Panc1 (cell line): ENCODE measurements at regions not wholly inside any gene's neighbourhood (a gene's known extent, or its start where the extent isn't known, plus 50 kb on each side); places are given as distances from the start of the nearest gene placed in this dataset.

Experiments used
- ATAC-seq: fragments of 200-7000 bp; cut with Tn5 transposase; 2 replicates; pipeline ENCODE4 v1.9.1; 2020; ENCODE audit warnings: mild to moderate bottlenecking, moderate library complexity
- BruUV-seq: library from RNA; stranded (reverse); fragments of 400-500 nt; replicated peaks from 2 replicates; lab custom pipeline; 2021; lab: Mats Ljungman, UMichigan
- CTCF ChIA-PET: fragments of 300-600 bp; sonication (Branson Sonifier 250); formaldehyde crosslinking; loops from one replicate; lab custom pipeline; 2022; ENCODE audit warnings: antibody characterized with exemption; lab: Charles Lee
- POLR2A ChIA-PET: fragments of 300-600 bp; sonication (Branson Sonifier 250); formaldehyde crosslinking; loops from one replicate; lab custom pipeline; 2022; ENCODE audit warnings: antibody characterized with exemption; lab: Charles Lee
- DNase-seq: peaks from one replicate; pipeline ENCODE4 v3.0.0-alpha.2; 2010; ENCODE audit warnings: low read depth, low spot score
- H3K27ac ChIP-seq: 2 replicates; pipeline ENCODE4 v1.5.1; 2011; ENCODE audit warnings: mild to moderate bottlenecking, low read length, inconsistent platforms
- H3K27me3 ChIP-seq: fragments of 200-500 bp; sonication (Bioruptor generic); 2 replicates; pipeline ENCODE4 v1.6.0; 2014; ENCODE audit warnings: low read length, inconsistent platforms; ENCODE audit not compliant: control insufficient read depth, insufficient read depth
- H3K36me3 ChIP-seq: fragments of 200-500 bp; sonication (Bioruptor generic); 2 replicates; pipeline ENCODE4 v1.5.1; 2014; ENCODE audit warnings: inconsistent platforms, mild to moderate bottlenecking, low read length, moderate library complexity; ENCODE audit not compliant: control insufficient read depth, insufficient read depth
- H3K4me1 ChIP-seq: 2 replicates; pipeline ENCODE4 v1.5.1; 2011; ENCODE audit warnings: inconsistent platforms, mild to moderate bottlenecking, low read length, moderate library complexity; ENCODE audit not compliant: control insufficient read depth, insufficient read depth
- H3K4me3 ChIP-seq, 2 experiments: 2 replicates each; pipeline ENCODE4 v1.5.1; 2011 to 2012; ENCODE audit warnings: low read depth in 2 of 2, low read length in 2 of 2, mild to moderate bottlenecking in 2 of 2, inconsistent platforms in 1 of 2, moderate library complexity in 1 of 2
- H3K9me3 ChIP-seq: fragments of 200-500 bp; sonication (Bioruptor generic); 2 replicates; pipeline ENCODE4 v1.5.1; 2014; ENCODE audit warnings: low read depth, mild to moderate bottlenecking, inconsistent platforms, low read length, moderate library complexity; ENCODE audit not compliant: control insufficient read depth, insufficient read depth
- CTCF ChIP-seq: fragments of 450-650 bp; IDR thresholded peaks from 2 replicates; pipeline ENCODE4 v1.5.1; 2017; ENCODE audit warnings: mild to moderate bottlenecking
- POLR2AphosphoS5 ChIP-seq: IDR thresholded peaks from 2 replicates; pipeline ENCODE4 v1.6.1; 2012; ENCODE audit warnings: mild to moderate bottlenecking, low read depth, low read length, moderate library complexity
- REST ChIP-seq, 2 experiments: IDR thresholded peaks; 2 replicates each; pipeline ENCODE4 v1.6.1; 2011 to 2012; ENCODE audit warnings: low read depth in 2 of 2, control low read depth in 1 of 2, low read length in 1 of 2, mild to moderate bottlenecking in 1 of 2, moderate library complexity in 1 of 2; ENCODE audit not compliant: insufficient read depth in 1 of 2
- SIN3A ChIP-seq: IDR thresholded peaks from 2 replicates; pipeline ENCODE4 v1.6.1; 2012; ENCODE audit warnings: low read depth, mild to moderate bottlenecking, low read length, moderate library complexity, borderline replicate concordance; ENCODE audit not compliant: insufficient read depth
- TCF7L2 ChIP-seq: IDR thresholded peaks from 2 replicates; pipeline ENCODE4 v1.6.1; 2011; ENCODE audit warnings: mild to moderate bottlenecking, low read depth, low read length, inconsistent platforms
- in situ Hi-C: cut with HindIII; loops from 2 replicates; pipeline ENCODE4 v1.10.0; 2016; ENCODE audit warnings: low sequenced_read_pairs, low pct_unique_long_range_greater_than_20kb
- intact Hi-C: fragments of 100-400 bp; cut with micrococcal nuclease; formaldehyde crosslinking; loops from one replicate; pipeline ENCODE4 v1.10.0; 2022; ENCODE audit not compliant: unreplicated experiment

- H3K27ac ChIP-seq, result no peak overlapping the region
- CTCF ChIA-PET, result no interaction called here
- TF ChIP-seq TCF7L2 (no peak), CTCF (no peak), POLR2AphosphoS5 (no peak), SIN3A (no peak), REST (IDR thresholded peaks at IDR 0.05; ENCODE audit: insufficient read depth in 1 of 2, low read depth in 2 of 2, low read length in 1 of 2) (no peak)
- DNase-seq (no peak), ATAC-seq (no peak)
- H3K27me3 ChIP-seq, result no peaks in the 10 kb centered on the region
- intact Hi-C loops (no loop called here), in situ Hi-C loops (no loop called here)
- H3K36me3 ChIP-seq, result no peaks in the 10 kb centered on the region
- POLR2A ChIA-PET, result no interaction called here
- H3K4me3 ChIP-seq, result no peak overlapping the region
- no TSS peak for BruUV-seq
- no peaks in the 10 kb centered on the region for H3K4me1 ChIP-seq
- no peaks in the 10 kb centered on the region for H3K9me3 ChIP-seq
Observed at GRCh38 chr3:26536955-26537354, 85.6 kb upstream of the LRRC3B start.

GRCh38 chr3:26550413-26550812 lies 72.2 kb upstream of the LRRC3B start:
- no peak overlapping the region for H3K27ac ChIP-seq
- BruUV-seq, result no TSS peak
- ChIA-PET CTCF (no interaction called here), POLR2A (no interaction called here)
- no peak overlapping the region for H3K4me3 ChIP-seq
- H3K9me3 ChIP-seq, result no peaks in the 10 kb centered on the region
- H3K4me1 ChIP-seq, result no peaks in the 10 kb centered on the region
- H3K27me3 ChIP-seq, result no peaks in the 10 kb centered on the region
- ATAC-seq (no peak), DNase-seq (no peak)
- H3K36me3 ChIP-seq, result no peaks in the 10 kb centered on the region
- intact Hi-C loops (no loop called here), in situ Hi-C loops (no loop called here)
- TF ChIP-seq SIN3A (no peak), POLR2AphosphoS5 (no peak), CTCF (no peak), TCF7L2 (no peak), REST (IDR thresholded peaks at IDR 0.05; ENCODE audit: insufficient read depth in 1 of 2, low read depth in 2 of 2, low read length in 1 of 2) (no peak)
